Fibroblast of skin of scalp (primary cell): ENCODE measurements at regions not wholly inside any gene's neighbourhood (a gene's known extent, or its start where the extent isn't known, plus 50 kb on each side); places are given as distances from the start of the nearest gene placed in this dataset.
"Not testable (repeated sequence)": the region's sequence is repeated elsewhere in the genome, so short reads cannot be mapped to it uniquely, and the experiment has no call there.

Experiments used
- DNase-seq: peaks from one replicate; pipeline ENCODE4 v3.0.0-alpha.2; 2013

DNA sequence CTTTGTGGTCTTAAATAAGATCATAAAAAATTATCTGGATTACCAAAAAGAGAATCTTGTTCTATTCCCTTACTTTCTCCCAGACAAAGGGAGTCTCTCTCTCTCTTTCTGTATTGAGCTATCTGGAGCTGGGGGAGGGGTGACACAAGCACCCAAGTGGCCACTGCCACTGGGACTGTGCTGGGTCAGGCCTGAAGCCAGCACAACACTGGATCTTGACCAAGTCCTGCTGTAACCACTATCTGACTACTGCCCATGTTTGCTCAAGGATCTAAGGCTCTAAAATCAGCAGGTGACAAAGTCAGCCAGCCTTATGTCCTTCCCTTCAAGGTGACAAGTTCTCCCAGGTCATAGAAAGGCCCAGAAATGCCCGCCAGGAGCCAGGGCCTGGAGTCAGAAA, 75.0 kb upstream of the SPATA16 start:
- DNase-seq, result no peak

DNA sequence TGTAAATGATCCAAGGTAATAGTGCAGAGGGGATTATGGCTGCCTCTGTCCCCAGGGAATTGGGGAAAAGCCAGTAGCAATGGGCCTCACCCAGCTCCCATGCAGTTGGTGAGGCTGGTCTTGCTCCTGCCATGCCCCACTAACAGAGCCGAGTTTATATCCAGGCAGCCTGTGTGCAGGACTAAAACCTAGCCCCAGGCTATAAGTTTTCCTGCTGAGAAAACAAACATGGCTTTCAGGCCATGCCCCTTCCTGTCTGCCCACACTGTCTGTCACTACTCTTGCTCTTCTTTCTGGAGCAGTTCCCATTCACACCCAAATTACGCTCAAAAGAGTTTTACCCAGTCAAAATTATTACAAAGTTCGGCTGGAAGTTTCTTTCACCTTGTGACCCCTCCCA, 73.5 kb upstream of the SPATA16 start:
- DNase-seq, result no peak

DNA sequence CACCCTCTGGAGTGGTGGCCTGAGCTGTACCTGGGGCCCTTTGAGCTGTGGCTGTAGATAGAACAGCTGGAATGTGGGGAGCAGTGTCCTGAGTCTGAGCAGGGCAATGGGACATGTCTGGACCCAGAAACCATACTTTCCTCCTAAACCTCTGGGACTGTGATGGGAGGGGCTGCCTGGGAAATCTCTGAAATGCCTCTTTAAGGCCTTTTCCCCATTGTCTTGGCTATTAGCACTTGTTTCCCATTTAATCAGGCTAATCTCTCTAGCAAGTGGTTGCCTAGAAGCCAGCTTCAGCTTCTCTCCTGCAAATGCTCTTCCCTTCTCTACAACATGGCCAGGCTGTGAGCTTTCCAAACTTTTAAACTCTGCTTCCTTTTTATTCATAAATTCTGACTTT, 58.5 kb upstream of the SPATA16 start:
- no peak for DNase-seq

DNA sequence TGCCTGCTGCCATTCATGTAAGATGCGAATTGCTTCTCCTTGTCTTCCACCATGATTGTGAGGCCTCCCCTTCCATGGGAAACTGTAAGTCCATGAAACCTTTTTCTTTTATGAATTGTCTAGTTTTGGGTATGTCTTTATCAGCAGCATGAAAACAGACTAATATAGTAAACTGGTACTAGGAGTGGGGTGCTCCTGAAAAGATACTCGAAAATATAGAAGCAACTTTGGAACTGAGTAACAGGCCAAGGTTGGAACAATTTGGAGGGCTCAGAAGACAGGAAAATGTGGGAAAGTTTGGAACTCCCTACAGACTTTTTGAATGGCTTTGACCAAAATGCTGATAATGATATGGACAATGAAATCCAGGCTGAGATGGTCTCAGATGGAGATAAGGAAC, 53.8 kb upstream of the SPATA16 start:
- not testable (repeated sequence) for DNase-seq

DNA sequence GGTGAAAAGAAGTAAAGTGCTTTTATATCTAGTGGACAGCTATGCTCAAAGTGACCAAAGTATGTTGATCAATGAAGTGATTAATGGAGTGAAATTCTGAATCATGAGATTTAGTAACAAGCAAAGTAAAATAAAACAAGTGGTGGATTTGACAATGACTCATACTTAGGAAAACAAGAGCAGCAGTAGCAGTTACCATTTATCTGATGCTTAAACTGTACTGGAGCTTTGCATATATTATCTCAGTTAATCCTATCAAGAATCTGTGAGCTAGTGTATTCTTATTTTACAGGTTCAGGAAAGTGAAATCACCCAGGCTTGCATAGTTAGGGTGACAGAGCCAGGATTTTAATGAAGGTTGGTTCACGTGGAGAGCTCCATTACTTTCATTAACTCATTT, 50.6 kb upstream of the SPATA16 start:
- DNase-seq, result no peak
